ENCODE measurements at regions not wholly inside any gene's neighbourhood (a gene's known extent, or its start where the extent isn't known, plus 50 kb on each side); places are given as distances from the start of the nearest gene placed in this dataset.

GRCh38 chr2:221337957-221338685 lies 234.0 kb downstream of the EPHA4 start (continued):
- TF ChIP-seq YY1 (IDR thresholded peaks at IDR 0.05; ENCODE audit: borderline replicate concordance in 1 of 3, control insufficient read depth in 1 of 3, extremely low read depth in 1 of 3, insufficient read depth in 3 of 3, insufficient read length in 1 of 3, insufficient replicate concordance in 2 of 3, low read depth in 1 of 3, low read length in 2 of 3): no peak
- no peak for TF ChIP-seq YBX1 (IDR thresholded peaks at IDR 0.05)
- TF ChIP-seq ZEB2 (IDR thresholded peaks at IDR 0.05): no peak
- TF ChIP-seq RBM17 (IDR thresholded peaks at IDR 0.05; ENCODE audit: borderline replicate concordance, low read depth, low read length): no peak
- no peak for TF ChIP-seq GTF2B (IDR thresholded peaks at IDR 0.05; ENCODE audit: extremely low read depth, insufficient read length)
- TF ChIP-seq ZNF407 (IDR thresholded peaks at IDR 0.05; ENCODE audit: low read depth): no peak
- TF ChIP-seq ZNF398 (CRISPR knock-in tag; IDR thresholded peaks at IDR 0.05): no peak
- TF ChIP-seq ESRRB (CRISPR knock-in tag; IDR thresholded peaks at IDR 0.05; ENCODE audit: borderline replicate concordance): no peak

Measured in K562 (cell line).